WTC11 (cell line): ENCODE measurements at regions not wholly inside any gene's neighbourhood (a gene's known extent, or its start where the extent isn't known, plus 50 kb on each side); places are given as distances from the start of the nearest gene placed in this dataset.

Experiments used
- ATF3 ChIP-seq: sonication (generic); formaldehyde crosslinking; conservative IDR thresholded peaks from 2 replicates; pipeline ENCODE4 v1.8.1; 2022; ENCODE audit warnings: mild to moderate bottlenecking, missing genetic modification reagents
- CREM ChIP-seq: sonication (generic); formaldehyde crosslinking; IDR thresholded peaks from 2 replicates; pipeline ENCODE4 v1.8.1; 2022; ENCODE audit warnings: mild to moderate bottlenecking, missing genetic modification reagents, moderate library complexity
- CTCF ChIP-seq: fragments of 200-600 bp; IDR thresholded peaks from 2 replicates; pipeline ENCODE4 v1.8.0; 2022; ENCODE audit warnings: antibody characterized with exemption
- RELA ChIP-seq: sonication (generic); formaldehyde crosslinking; IDR thresholded peaks from 2 replicates; pipeline ENCODE4 v1.8.1; 2022; ENCODE audit warnings: missing genetic modification reagents, mild to moderate bottlenecking, borderline replicate concordance

GRCh38 chr4:151852202-151852601 is 91.4 kb upstream of the GATB start:
- TF ChIP-seq RELA (CRISPR knock-in tag): no peak
- TF ChIP-seq CREM (CRISPR knock-in tag): no peak
- no peak for TF ChIP-seq ATF3 (CRISPR knock-in tag)
- no peak for TF ChIP-seq CTCF
